GM12864 (cell line): ENCODE measurements at regions not wholly inside any gene's neighbourhood (a gene's known extent, or its start where the extent isn't known, plus 50 kb on each side); places are given as distances from the start of the nearest gene placed in this dataset.

ENCODE experiments used
- DNase-seq: peaks from one replicate; pipeline ENCODE4 v3.0.0-alpha.2; 2011; ENCODE audit warnings: low read depth
- H3K4me3 ChIP-seq: 2 replicates; pipeline ENCODE4 v1.5.1; 2011; ENCODE audit warnings: mild to moderate bottlenecking, low read depth, low read length, control low read depth
- CTCF ChIP-seq: IDR thresholded peaks from 2 replicates; pipeline ENCODE4 v1.5.1; 2011; ENCODE audit warnings: low read depth, mild to moderate bottlenecking, moderate library complexity, low read length, control low read depth, inconsistent platforms; ENCODE audit errors: missing control alignments

GRCh38 chr16:65386672-65387071 lies 264.8 kb upstream of the CDH11 start:
- no peak for DNase-seq
- no peak overlapping the region for H3K4me3 ChIP-seq
- TF ChIP-seq CTCF, result no peak

- no peak for DNase-seq
- H3K4me3 ChIP-seq, result no peak overlapping the region
- no peak for TF ChIP-seq CTCF
These were observed 262.6 kb upstream of the CDH11 start for GRCh38 chr16:65384441-65384840.

- no peak overlapping the region for H3K4me3 ChIP-seq
- DNase-seq, result no peak
- no peak for TF ChIP-seq CTCF
These were observed 255.3 kb upstream of the CDH11 start for GRCh38 chr16:65377195-65377594.

GRCh38 chr16:65376601-65377000 lies 254.7 kb upstream of the CDH11 start:
- no peak for TF ChIP-seq CTCF
- no peak for DNase-seq
- H3K4me3 ChIP-seq, result no peak overlapping the region

GRCh38 chr16:65375651-65376050 lies 253.8 kb upstream of the CDH11 start:
- H3K4me3 ChIP-seq, result no peak overlapping the region
- no peak for DNase-seq
- no peak for TF ChIP-seq CTCF

- H3K4me3 ChIP-seq, result no peak overlapping the region
- no peak for DNase-seq
- no peak for TF ChIP-seq CTCF
These were observed 251.2 kb upstream of the CDH11 start for GRCh38 chr16:65373097-65373496.

GRCh38 chr16:65372171-65372570 lies 250.3 kb upstream of the CDH11 start:
- DNase-seq, result no peak
- no peak overlapping the region for H3K4me3 ChIP-seq
- TF ChIP-seq CTCF, result no peak
